AG04449 (cell line): ENCODE measurements at regions not wholly inside any gene's neighbourhood (a gene's known extent, or its start where the extent isn't known, plus 50 kb on each side); places are given as distances from the start of the nearest gene placed in this dataset.

Source experiments
- CTCF ChIA-PET: fragments of 350-600 bp; formaldehyde crosslinking; extraction: SDS; loops from one replicate; lab custom pipeline; 2021; ENCODE audit warnings: antibody characterized with exemption; lab: Yijun Ruan, JAX
- POLR2A ChIA-PET: fragments of 400-600, 350-600 bp; formaldehyde crosslinking; extraction: SDS; loops from one replicate; lab custom pipeline; 2020; ENCODE audit warnings: antibody characterized with exemption, inconsistent platforms; lab: Yijun Ruan, JAX
- DNase-seq: peaks from one replicate; pipeline ENCODE4 v3.0.0-alpha.2; 2010; ENCODE audit warnings: low read depth, low spot score
- H3K4me3 ChIP-seq: 2 replicates; pipeline ENCODE4 v1.5.1; 2011; ENCODE audit warnings: low read depth, mild to moderate bottlenecking, control low read depth, low read length
- TF ChIP-seq, protein P1 (sequence below): IDR thresholded peaks from one replicate; pipeline ENCODE4 v1.5.1; 2011; ENCODE audit warnings: mild to moderate bottlenecking, moderate library complexity, low read length, control low read depth, inconsistent platforms; ENCODE audit not compliant: insufficient read depth; ENCODE audit errors: missing control alignments

DNA sequence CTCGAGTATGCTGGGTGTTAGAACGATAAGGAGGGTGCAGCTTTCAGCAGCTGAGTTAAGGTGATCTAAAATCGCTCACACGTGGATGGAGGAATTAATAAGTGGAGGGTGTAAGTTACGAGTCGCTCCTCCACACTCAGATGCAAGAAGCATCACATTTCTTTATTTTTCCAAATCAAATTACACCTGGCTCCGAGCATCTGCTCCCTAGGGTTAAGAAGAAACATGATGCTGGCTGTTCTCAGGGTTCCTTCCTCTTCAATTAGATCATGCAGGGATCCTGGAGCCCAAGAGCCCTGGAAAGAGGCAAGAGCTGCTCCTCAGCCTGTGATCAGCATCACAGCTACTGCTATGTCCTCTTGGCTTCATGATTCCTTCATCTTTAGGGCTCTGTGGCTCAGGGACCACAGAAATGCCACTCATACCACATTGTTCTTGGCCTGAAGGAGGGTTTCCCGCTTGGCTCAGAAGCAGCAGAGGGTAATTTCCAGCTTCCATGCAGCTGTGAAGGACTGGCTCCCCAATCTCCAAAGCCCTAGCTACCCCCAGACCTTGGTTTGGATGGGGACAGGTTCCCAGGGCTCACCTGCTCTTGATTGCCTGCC lies 235.9 kb upstream of the ZNF32 start:
- ChIA-PET CTCF (interaction anchor here (1.4 to 1.5 kb wide), 2 partner anchors 10 to 502 kb away, joined by 4 read pairs; no protein-coding TSS in a partner anchor), POLR2A (interaction anchor here (0.6 kb wide), 1 partner anchor 35 kb away, joined by 3 read pairs; no protein-coding TSS in a partner anchor)
- no peak for DNase-seq
- no peak overlapping the region for H3K4me3 ChIP-seq
- TF ChIP-seq, protein P1, sequence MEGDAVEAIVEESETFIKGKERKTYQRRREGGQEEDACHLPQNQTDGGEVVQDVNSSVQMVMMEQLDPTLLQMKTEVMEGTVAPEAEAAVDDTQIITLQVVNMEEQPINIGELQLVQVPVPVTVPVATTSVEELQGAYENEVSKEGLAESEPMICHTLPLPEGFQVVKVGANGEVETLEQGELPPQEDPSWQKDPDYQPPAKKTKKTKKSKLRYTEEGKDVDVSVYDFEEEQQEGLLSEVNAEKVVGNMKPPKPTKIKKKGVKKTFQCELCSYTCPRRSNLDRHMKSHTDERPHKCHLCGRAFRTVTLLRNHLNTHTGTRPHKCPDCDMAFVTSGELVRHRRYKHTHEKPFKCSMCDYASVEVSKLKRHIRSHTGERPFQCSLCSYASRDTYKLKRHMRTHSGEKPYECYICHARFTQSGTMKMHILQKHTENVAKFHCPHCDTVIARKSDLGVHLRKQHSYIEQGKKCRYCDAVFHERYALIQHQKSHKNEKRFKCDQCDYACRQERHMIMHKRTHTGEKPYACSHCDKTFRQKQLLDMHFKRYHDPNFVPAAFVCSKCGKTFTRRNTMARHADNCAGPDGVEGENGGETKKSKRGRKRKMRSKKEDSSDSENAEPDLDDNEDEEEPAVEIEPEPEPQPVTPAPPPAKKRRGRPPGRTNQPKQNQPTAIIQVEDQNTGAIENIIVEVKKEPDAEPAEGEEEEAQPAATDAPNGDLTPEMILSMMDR = no peak

DNA sequence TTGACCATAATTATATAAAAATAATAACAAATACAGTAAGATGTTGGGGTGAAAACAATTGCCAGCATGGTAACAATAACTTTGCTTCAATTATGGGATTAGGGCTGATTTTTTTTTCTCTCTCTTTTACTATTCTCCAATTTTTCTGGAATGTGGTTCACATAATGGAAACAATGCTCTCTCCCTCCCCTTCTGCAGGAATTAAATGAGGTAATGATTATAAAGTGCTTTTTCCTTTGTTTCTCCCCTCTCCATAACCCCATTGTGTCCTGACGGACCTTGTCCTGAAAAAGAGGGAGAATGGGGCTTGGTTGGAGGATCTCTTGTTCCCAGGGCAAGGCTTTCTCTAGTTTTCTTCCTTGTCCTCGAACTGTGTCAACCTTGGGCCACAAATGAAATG lies 234.0 kb upstream of the ZNF32 start:
- no peak for DNase-seq
- CTCF ChIA-PET = interaction anchor here (1.1 to 1.5 kb wide), 2 partner anchors 14 to 193 kb away, joined by 3 read pairs; no protein-coding TSS in a partner anchor
- TF ChIP-seq, protein P1 = no peak
- no peak overlapping the region for H3K4me3 ChIP-seq
- POLR2A ChIA-PET = no interaction called here

DNA sequence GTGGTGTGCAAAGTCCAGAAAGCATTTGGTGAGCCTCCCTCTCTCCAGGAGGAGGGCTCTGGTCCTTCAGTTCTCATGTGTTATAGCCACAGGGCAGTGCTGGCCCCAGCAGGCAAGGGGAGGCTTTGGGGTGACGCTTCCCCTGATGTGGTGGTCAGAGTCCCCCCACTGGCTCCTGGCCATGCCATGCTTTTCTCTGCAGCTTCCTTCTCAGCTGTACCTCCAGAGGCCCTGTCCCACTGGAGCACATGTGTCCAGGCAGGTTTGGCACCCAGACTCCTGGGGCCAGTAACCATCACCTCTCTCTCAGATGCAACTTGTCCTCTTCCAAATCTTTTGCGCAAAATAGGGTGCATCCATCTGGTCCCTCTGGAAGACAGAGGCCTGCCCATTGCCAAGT lies 233.0 kb upstream of the ZNF32 start:
- ChIA-PET CTCF (interaction anchor here (1.5 kb wide), 1 partner anchor 13 kb away, joined by 3 read pairs; no protein-coding TSS in a partner anchor), POLR2A (no interaction called here)
- DNase-seq = no peak

DNA sequence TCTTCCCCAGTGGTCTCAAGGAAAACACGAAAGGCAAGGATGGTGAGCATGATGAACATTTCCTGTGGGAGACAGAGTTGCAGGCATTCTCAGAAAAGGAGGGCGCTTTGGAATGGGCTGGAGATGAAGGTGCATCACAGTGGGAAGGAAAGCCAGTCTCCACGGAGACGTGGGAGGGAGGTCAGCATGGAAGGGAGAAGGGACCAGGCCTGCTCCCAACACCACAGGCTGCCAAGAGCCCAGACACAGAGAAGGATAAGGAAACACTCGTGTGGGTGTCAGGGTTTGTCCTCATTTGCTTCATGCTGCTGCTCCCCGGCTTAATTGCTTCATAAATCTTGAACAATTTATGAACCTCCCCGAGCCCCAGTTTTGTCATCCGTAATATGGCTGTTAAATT lies 231.5 kb upstream of the ZNF32 start:
- ChIA-PET CTCF (interaction anchor here (1.4 kb wide), 1 partner anchor 189 kb away, joined by 3 read pairs; no protein-coding TSS in a partner anchor), POLR2A (no interaction called here)
- TF ChIP-seq, protein P1 = no peak

More for the DNA sequence above, 233.0 kb upstream of the ZNF32 start:
- TF ChIP-seq, protein P1 = no peak
- H3K4me3 ChIP-seq = no peak overlapping the region

DNA sequence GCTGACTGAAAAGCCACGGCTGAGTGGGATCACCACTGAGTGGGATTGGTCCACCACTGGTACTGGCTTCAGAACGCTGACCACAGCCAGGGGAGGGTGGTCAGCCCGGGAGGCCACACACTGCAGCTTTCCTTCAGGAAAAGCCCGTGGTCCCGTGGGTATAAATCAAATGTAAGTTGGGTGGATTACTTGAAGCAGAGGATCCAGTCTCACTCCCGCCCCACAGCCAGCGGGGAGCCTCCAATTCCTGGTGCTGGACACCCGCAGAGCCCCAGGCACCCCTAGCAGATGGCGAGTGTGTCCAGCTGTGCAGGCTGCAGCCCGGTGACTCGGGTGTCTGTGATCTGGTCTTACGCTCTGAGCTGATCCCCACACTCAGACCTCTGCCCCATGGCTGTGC lies 231.1 kb upstream of the ZNF32 start:
- ChIA-PET POLR2A (no interaction called here), CTCF (interaction anchor here (1.4 kb wide), 1 partner anchor 189 kb away, joined by 3 read pairs; no protein-coding TSS in a partner anchor)
- DNase-seq = no peak
- TF ChIP-seq, protein P1 = no peak
- H3K4me3 ChIP-seq = no peak overlapping the region

More for the DNA sequence above, 231.5 kb upstream of the ZNF32 start:
- DNase-seq = no peak
- no peak overlapping the region for H3K4me3 ChIP-seq

DNA sequence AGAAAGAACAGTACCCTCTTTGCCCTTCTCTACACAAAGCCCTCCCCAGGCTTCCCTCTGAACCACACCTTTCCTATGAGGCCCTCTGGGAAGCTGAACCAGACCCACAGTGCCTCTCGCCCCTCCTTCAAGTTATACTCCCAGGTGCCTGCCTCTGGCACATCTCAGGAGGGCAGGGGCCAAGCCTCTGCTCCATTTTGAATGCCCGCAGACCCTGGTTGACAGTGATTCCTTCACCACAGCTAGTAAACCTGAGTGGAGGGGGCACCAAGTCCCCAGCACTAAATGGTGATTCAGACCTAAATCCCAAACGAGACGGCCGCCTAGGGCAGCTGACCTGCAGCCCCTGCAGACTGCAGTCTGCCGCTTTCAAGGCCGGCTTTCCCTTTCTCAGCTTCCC lies 230.5 kb upstream of the ZNF32 start:
- ChIA-PET CTCF (no interaction called here), POLR2A (no interaction called here)
- H3K4me3 ChIP-seq = no peak overlapping the region
- DNase-seq = no peak
- TF ChIP-seq, protein P1 = no peak
